Body of pancreas (tissue), 4 donors: ENCODE measurements at regions not wholly inside any gene's neighbourhood (a gene's known extent, or its start where the extent isn't known, plus 50 kb on each side); places are given as distances from the start of the nearest gene placed in this dataset.

Source experiments
- POLR2A ChIP-seq, 3 donors: fragments of 450-650 bp; IDR thresholded peaks; one replicate each; pipeline ENCODE4 v1.6.1; 2016; ENCODE audit warnings: antibody characterized with exemption in 3 of 3, mild to moderate bottlenecking in 2 of 3
- TF ChIP-seq, protein P1 (sequence below), 7 experiments: fragments of 450-650 bp in 4 of 7; fragments of 200-600 bp in 3 of 7; sonication (generic) in 3 of 7; IDR thresholded peaks; one replicate each; pipeline ENCODE4 v1.5.1; 2016 to 2019; ENCODE audit warnings: antibody characterized with exemption in 7 of 7

DNA sequence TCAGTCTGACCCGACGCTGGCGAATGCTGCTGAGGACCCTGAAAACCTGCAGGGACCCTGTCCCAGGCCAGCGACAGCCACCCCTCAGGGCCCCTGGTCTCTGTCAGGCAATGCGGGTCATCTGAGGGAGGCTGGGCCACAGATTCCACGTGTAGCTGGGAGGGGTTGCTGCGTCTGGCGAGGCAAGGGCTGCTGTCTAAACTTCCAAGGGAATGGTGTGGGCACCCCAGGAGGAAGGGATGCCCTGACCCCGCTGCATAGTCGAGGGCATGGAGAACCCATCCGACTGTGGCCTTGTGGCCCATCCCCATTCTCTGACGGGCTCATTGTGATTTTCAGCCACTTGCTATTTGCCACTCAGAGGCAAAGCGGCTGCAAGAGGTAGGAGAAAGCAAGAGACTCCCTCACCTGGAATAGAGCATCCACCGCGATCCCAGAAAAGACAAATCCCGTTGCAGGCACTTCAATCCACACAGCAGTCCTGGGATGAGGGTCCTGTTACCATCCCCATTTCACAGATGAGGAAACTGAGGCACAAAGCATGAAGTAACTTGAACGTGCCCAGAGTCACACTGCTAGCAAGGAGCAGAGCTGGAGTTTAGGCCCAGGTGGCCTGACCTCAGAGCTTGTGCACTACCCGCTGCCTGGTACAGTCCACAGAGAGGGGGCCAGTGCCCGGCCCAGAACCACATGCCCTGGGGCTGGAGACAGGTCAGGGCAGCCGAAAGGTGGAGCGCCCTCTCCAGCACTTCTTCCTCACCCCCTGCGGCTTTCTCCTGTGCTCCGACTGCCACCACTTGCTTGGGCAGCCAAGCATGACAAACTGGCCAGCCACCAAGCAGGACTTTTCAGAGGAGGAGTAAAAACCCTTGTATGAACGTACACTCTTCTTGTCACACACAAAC, 163.8 kb upstream of the KLF14 start:
- TF ChIP-seq, protein P1, sequence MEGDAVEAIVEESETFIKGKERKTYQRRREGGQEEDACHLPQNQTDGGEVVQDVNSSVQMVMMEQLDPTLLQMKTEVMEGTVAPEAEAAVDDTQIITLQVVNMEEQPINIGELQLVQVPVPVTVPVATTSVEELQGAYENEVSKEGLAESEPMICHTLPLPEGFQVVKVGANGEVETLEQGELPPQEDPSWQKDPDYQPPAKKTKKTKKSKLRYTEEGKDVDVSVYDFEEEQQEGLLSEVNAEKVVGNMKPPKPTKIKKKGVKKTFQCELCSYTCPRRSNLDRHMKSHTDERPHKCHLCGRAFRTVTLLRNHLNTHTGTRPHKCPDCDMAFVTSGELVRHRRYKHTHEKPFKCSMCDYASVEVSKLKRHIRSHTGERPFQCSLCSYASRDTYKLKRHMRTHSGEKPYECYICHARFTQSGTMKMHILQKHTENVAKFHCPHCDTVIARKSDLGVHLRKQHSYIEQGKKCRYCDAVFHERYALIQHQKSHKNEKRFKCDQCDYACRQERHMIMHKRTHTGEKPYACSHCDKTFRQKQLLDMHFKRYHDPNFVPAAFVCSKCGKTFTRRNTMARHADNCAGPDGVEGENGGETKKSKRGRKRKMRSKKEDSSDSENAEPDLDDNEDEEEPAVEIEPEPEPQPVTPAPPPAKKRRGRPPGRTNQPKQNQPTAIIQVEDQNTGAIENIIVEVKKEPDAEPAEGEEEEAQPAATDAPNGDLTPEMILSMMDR (IDR thresholded peaks at IDR 0.05), result no peak
- TF ChIP-seq POLR2A (IDR thresholded peaks at IDR 0.05), result no peak
